Erythroblast (primary cell): ENCODE measurements at regions not wholly inside any gene's neighbourhood (a gene's known extent, or its start where the extent isn't known, plus 50 kb on each side); places are given as distances from the start of the nearest gene placed in this dataset.

Experiments
- GATA1 ChIP-seq: IDR thresholded peaks from 2 replicates; pipeline ENCODE4 v1.6.1; 2011; ENCODE audit warnings: low read depth, mild to moderate bottlenecking, control low read depth, low read length, moderate library complexity
- POLR2A ChIP-seq: IDR thresholded peaks from 2 replicates; pipeline ENCODE4 v1.6.1; 2011; ENCODE audit warnings: mild to moderate bottlenecking, low read length

DNA sequence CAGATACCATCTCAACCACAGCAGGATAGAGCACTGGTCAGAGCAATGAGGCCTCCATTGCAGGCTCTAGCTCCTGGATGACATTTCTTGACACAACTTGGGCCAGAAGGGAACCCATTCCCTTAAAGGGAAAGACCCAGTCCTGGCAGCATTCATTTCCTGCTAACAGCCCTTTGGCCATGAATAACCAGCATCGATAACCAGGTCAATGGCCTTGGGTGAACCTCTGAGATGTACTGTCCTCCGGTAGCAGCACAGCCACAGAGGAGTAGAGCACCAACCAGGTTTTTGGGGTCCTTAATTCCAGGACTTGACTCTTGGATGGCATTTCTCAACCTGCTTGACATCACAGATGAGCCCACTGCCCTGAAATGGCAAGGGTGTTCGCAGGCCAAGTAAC lies 71.2 kb upstream of the FKBP1C start:
- no peak for TF ChIP-seq POLR2A
- TF ChIP-seq GATA1 = no peak
